ENCODE measurements at regions not wholly inside any gene's neighbourhood (a gene's known extent, or its start where the extent isn't known, plus 50 kb on each side); places are given as distances from the start of the nearest gene placed in this dataset.

DNA sequence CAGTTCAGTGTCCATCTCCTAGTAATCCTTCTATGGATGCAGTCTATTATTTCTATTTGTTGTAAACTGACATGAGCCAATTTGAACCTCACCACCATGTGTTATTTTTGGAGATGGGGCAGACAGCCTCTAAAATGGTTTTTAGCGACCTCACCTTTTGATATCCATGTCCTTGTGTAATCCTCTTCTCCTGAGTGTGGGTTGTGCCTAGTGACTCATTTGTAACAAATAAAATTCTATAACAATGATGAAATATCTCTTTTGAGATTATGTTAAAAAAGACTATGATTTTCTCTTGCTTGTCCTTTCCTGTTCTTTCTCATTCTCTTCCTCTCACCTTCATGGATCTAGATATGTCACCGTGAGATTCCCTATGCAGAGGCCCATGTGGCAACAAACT is 554.6 kb upstream of the ANO3 start:
- Histone ChIP-seq H3K9me3 (replicated peaks in 1 of 3) (no peaks in the 10 kb centered on the region), H3K27me3 (no peaks in the 10 kb centered on the region), H3K4me3 (no peak overlapping the region), H3K36me3 (replicated peaks in 1 of 2) (no peaks in the 10 kb centered on the region), H3K27ac (no peak overlapping the region), H3K4me1 (replicated peaks in 1 of 2) (no peaks in the 10 kb centered on the region)
- 49 to 82% (median 66%) methylated on average over 2 of the region's 2 CpGs for WGBS, 4 donors
- DNase-seq, result no peak
- TF ChIP-seq CTCF (IDR thresholded peaks at IDR 0.05) (no peak), POLR2A (IDR thresholded peaks at IDR 0.05) (no peak)
- intact Hi-C loops (cut with DNase I), result no loop called here

GRCh38 chr11:25779033-25779432 is 552.9 kb upstream of the ANO3 start:
- Histone ChIP-seq H3K9me3 (replicated peaks in 1 of 3) (no peaks in the 10 kb centered on the region), H3K27ac (no peak overlapping the region), H3K27me3 (no peaks in the 10 kb centered on the region), H3K36me3 (replicated peaks in 1 of 2) (no peaks in the 10 kb centered on the region), H3K4me1 (replicated peaks in 1 of 2) (no peaks in the 10 kb centered on the region), H3K4me3 (no peak overlapping the region)
- intact Hi-C loops (cut with DNase I), result no loop called here
- TF ChIP-seq CTCF (IDR thresholded peaks at IDR 0.05) (no peak), POLR2A (IDR thresholded peaks at IDR 0.05) (no peak)
- no peak for DNase-seq
- 68 to 84% (median 74%) methylated on average over 1 of the region's 1 CpG for WGBS, 4 donors

DNA sequence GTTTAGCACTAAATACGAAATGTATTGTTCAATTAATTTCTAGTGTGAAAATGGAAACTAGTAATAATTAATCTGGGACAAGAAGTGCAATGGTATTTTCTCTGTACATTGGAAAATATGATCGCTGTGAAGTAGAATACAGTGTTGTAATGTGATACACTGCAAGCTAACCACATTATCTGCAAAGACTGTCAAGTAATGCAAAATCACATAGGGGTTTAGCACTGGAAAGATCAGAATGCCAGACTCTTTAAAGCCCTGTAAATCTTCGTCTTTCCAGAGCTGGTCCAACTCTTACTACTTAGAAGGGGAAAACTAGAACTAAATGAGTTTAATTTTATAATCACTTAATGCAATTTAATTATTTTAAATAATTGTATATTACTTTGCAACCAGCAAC is 544.5 kb upstream of the ANO3 start:
- TF ChIP-seq POLR2A (IDR thresholded peaks at IDR 0.05) (no peak), CTCF (IDR thresholded peaks at IDR 0.05) (no peak)
- no peak overlapping the region for H3K27ac ChIP-seq
- H3K9me3 ChIP-seq (replicated peaks in 1 of 3), result no peaks in the 10 kb centered on the region
- intact Hi-C loops (cut with DNase I), result no loop called here
- H3K4me3 ChIP-seq, result no peak overlapping the region
- DNase-seq, result no peak
- WGBS, 4 donors, result 46 to 54% (median 50%) methylated on average over 3 of the region's 3 CpGs
- H3K4me1 ChIP-seq (replicated peaks in 1 of 2), result no peaks in the 10 kb centered on the region
- H3K36me3 ChIP-seq (replicated peaks in 1 of 2), result no peaks in the 10 kb centered on the region
- H3K27me3 ChIP-seq, result no peaks in the 10 kb centered on the region

- H3K9me3 ChIP-seq (replicated peaks in 1 of 3), result no peaks in the 10 kb centered on the region
- TF ChIP-seq POLR2A (IDR thresholded peaks at IDR 0.05) (no peak), CTCF (IDR thresholded peaks at IDR 0.05) (no peak)
- no peaks in the 10 kb centered on the region for H3K4me1 ChIP-seq (replicated peaks in 1 of 2)
- H3K27ac ChIP-seq, result no peak overlapping the region
- no peaks in the 10 kb centered on the region for H3K36me3 ChIP-seq (replicated peaks in 1 of 2)
- WGBS, 4 donors, result 77 to 91% (median 84%) methylated on average over 1 of the region's 1 CpG
- H3K27me3 ChIP-seq, result no peaks in the 10 kb centered on the region
- DNase-seq, result no peak
- H3K4me3 ChIP-seq, result no peak overlapping the region
- intact Hi-C loops (cut with DNase I), result no loop called here
Measured at GRCh38 chr11:25790396-25790795, 541.5 kb upstream of the ANO3 start.

Data from adrenal gland (tissue), 9 donors.